ENCODE measurements at regions not wholly inside any gene's neighbourhood (a gene's known extent, or its start where the extent isn't known, plus 50 kb on each side); places are given as distances from the start of the nearest gene placed in this dataset.

DNA sequence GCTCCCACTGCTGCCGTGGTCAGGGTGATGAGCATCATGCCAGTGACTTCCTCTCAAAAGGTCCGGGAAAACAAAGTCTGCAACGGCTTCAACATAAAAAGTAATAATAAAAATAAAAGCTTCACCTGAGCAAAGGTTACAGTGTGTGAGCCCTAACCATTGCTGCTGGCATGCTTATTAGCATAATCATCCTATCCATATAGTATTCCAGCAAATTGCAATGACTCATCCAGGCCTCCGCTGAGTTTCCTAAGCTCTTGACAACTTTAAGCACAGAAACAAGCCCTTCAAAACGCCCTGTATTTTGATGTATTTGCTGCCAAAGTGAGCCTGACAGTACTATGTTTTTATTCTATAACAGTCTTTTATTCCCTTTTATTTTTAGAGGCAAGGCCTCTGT is 100.5 kb downstream of the AASDH start:
- DNase-seq (ENCODE audit: low spot score) (no peak), FAIRE-seq (no peak), ATAC-seq (no peak)
- H3K4me2 ChIP-seq (ENCODE audit: low read depth, low read length), result no peak overlapping the region
- no TSS peak for BruUV-seq (replicated peaks)
- H3K4me3 ChIP-seq (replicated peaks in 1 of 3; ENCODE audit: insufficient read depth in 1 of 3, low read depth in 2 of 3, low read length in 3 of 3), result no peak overlapping the region
- H3K79me2 ChIP-seq (ENCODE audit: insufficient read depth, low read length), result no peaks in the 10 kb centered on the region
- ChIA-PET CTCF (ENCODE audit: low intra/inter-chr PET ratio, low total read pairs) (no interaction called here), POLR2A (no interaction called here)
- no peaks in the 10 kb centered on the region for H3K9me3 ChIP-seq (ENCODE audit: low read length)
- H3K36me3 ChIP-seq (replicated peaks in 1 of 2; ENCODE audit: control insufficient read depth in 1 of 2, insufficient read depth in 2 of 2, low read length in 2 of 2), result no peaks in the 10 kb centered on the region
- no peaks in the 10 kb centered on the region for H3K4me1 ChIP-seq (ENCODE audit: insufficient read depth, low read length)
- no peaks in the 10 kb centered on the region for H4K20me1 ChIP-seq (ENCODE audit: insufficient read depth, low read length)
- intact Hi-C loops (cut with micrococcal nuclease; ENCODE audit: unreplicated experiment) (no loop called here), in situ Hi-C loops (cut with HindIII; ENCODE audit: extremely low pct_ligation_motif_present, low pct_unique_long_range_greater_than_20kb) (no loop called here)
- H2AFZ ChIP-seq (ENCODE audit: low read length), result no peak overlapping the region
- no peaks in the 10 kb centered on the region; a peak in 1 of 5 replicates for H3K27me3 ChIP-seq (ENCODE audit: control insufficient read depth in 1 of 2, insufficient read depth in 2 of 2, low read length in 2 of 2)
- TF ChIP-seq ZNF234 (CRISPR knock-in tag; conservative IDR thresholded peaks at IDR 0.05), result no peak
- TF ChIP-seq ZNF777 (CRISPR knock-in tag; IDR thresholded peaks at IDR 0.05), result no peak
- TF ChIP-seq, protein P1, sequence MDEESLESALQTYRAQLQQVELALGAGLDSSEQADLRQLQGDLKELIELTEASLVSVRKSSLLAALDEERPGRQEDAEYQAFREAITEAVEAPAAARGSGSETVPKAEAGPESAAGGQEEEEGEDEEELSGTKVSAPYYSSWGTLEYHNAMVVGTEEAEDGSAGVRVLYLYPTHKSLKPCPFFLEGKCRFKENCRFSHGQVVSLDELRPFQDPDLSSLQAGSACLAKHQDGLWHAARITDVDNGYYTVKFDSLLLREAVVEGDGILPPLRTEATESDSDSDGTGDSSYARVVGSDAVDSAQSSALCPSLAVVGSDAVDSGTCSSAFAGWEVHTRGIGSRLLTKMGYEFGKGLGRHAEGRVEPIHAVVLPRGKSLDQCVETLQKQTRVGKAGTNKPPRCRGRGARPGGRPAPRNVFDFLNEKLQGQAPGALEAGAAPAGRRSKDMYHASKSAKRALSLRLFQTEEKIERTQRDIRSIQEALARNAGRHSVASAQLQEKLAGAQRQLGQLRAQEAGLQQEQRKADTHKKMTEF (CRISPR knock-in tag; IDR thresholded peaks at IDR 0.05), result no peak
- TF ChIP-seq, protein P2, sequence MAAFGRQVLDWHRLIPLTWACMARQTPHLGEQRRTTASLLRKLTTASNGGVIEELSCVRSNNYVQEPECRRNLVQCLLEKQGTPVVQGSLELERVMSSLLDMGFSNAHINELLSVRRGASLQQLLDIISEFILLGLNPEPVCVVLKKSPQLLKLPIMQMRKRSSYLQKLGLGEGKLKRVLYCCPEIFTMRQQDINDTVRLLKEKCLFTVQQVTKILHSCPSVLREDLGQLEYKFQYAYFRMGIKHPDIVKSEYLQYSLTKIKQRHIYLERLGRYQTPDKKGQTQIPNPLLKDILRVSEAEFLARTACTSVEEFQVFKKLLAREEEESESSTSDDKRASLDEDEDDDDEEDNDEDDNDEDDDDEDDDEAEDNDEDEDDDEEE (CRISPR knock-in tag; IDR thresholded peaks at IDR 0.05), result no peak
- no peak for TF ChIP-seq CHD4 (IDR thresholded peaks at IDR 0.05; ENCODE audit: borderline replicate concordance, low read length)
- no peak for TF ChIP-seq NFIC (IDR thresholded peaks at IDR 0.05; ENCODE audit: low read length)
- TF ChIP-seq ZNF264 (CRISPR knock-in tag; IDR thresholded peaks at IDR 0.05), result no peak
- TF ChIP-seq WIZ (CRISPR knock-in tag; IDR thresholded peaks at IDR 0.05), result no peak
- TF ChIP-seq ZNF225 (CRISPR knock-in tag; IDR thresholded peaks at IDR 0.05), result no peak
- TF ChIP-seq EZH2 (conservative IDR thresholded peaks at IDR 0.05; ENCODE audit: low read depth, low read length), result no peak
- H3K27ac ChIP-seq (ENCODE audit: extremely low read length, insufficient read depth, low read length), result no peak overlapping the region
- no peak overlapping the region for H3K9ac ChIP-seq (ENCODE audit: insufficient read depth, low read depth, low read length)
- whole genome bisulfite sequencing (ENCODE audit: low lambda C conversion rate), result 87% methylated on average over 5 of the region's 5 CpGs

Data from HepG2 (cell line).